Type B pancreatic cell (in vitro differentiated cells): ENCODE measurements at regions not wholly inside any gene's neighbourhood (a gene's known extent, or its start where the extent isn't known, plus 50 kb on each side); places are given as distances from the start of the nearest gene placed in this dataset.

Source experiments
- DNase-seq: peaks from one replicate; pipeline ENCODE4 v3.0.0; 2021; ENCODE audit warnings: mixed read lengths; ENCODE audit not compliant: unreplicated experiment; ENCODE audit errors: extremely low spot score
- H3K27ac Mint-ChIP-seq: 2 replicates; pipeline ENCODE4 v1.8.0; 2021; ENCODE audit warnings: mild to moderate bottlenecking, mixed read lengths
- H3K27me3 Mint-ChIP-seq: 2 replicates; pipeline ENCODE4 v1.8.0; 2021; ENCODE audit warnings: mixed read lengths
- H3K36me3 Mint-ChIP-seq: 2 replicates; pipeline ENCODE4 v1.8.0; 2021; ENCODE audit warnings: mixed read lengths
- H3K4me1 Mint-ChIP-seq: one replicate; pipeline ENCODE4 v1.8.0; 2021; ENCODE audit warnings: mixed read lengths; ENCODE audit not compliant: unreplicated experiment
- H3K4me3 Mint-ChIP-seq: 2 replicates; pipeline ENCODE4 v1.8.0; 2021; ENCODE audit warnings: mild to moderate bottlenecking, mixed read lengths
- H3K9me3 Mint-ChIP-seq: 2 replicates; pipeline ENCODE4 v1.8.0; 2021; ENCODE audit warnings: mixed read lengths
- CTCF ChIP-seq: fragments of 200-600 bp; sonication (generic); conservative IDR thresholded peaks from 2 replicates; pipeline ENCODE4 v1.5.0; 2021; ENCODE audit warnings: antibody characterized with exemption, mild to moderate bottlenecking

- Mint-ChIP-seq H3K27ac (no peak overlapping the region), H3K4me1 (no peaks in the 10 kb centered on the region)
- TF ChIP-seq CTCF: no peak
These were observed 52.1 kb upstream of the KCNE2 start for GRCh38 chr21:34311561-34312330.

GRCh38 chr21:34313116-34313515 is 50.7 kb upstream of the KCNE2 start:
- no peak for TF ChIP-seq CTCF
- H3K4me1 Mint-ChIP-seq: no peaks in the 10 kb centered on the region
- no peaks in the 10 kb centered on the region for H3K9me3 Mint-ChIP-seq
- no peak overlapping the region for H3K4me3 Mint-ChIP-seq
- DNase-seq: no peak
- no peaks in the 10 kb centered on the region for H3K27me3 Mint-ChIP-seq
- H3K27ac Mint-ChIP-seq: no peak overlapping the region
- H3K36me3 Mint-ChIP-seq: no peaks in the 10 kb centered on the region

More at GRCh38 chr21:34311561-34312330, 52.1 kb upstream of the KCNE2 start:
- no peaks in the 10 kb centered on the region for H3K36me3 Mint-ChIP-seq
- H3K27me3 Mint-ChIP-seq: no peaks in the 10 kb centered on the region
- no peak for DNase-seq
- no peaks in the 10 kb centered on the region for H3K9me3 Mint-ChIP-seq
- H3K4me3 Mint-ChIP-seq: no peak overlapping the region
